ENCODE measurements at regions not wholly inside any gene's neighbourhood (a gene's known extent, or its start where the extent isn't known, plus 50 kb on each side); places are given as distances from the start of the nearest gene placed in this dataset.
A peak's percentile ranks its signal among the peaks of the same experiment; 100 is the strongest.
"Not testable (repeated sequence)": the region's sequence is repeated elsewhere in the genome, so short reads cannot be mapped to it uniquely, and the experiment has no call there.

- DNase-seq (ENCODE audit: low spot score in 2 of 2, unreplicated experiment in 2 of 2): no peak
- no peak overlapping the region for H3K4me3 Mint-ChIP-seq
- no peaks in the 10 kb centered on the region for H3K36me3 Mint-ChIP-seq
- H3K27ac Mint-ChIP-seq: no peak overlapping the region
- H3K4me1 Mint-ChIP-seq: peaks cover 28% of the 10 kb centered on the region
- H3K9me3 Mint-ChIP-seq: no peaks in the 10 kb centered on the region
- H3K27me3 Mint-ChIP-seq (ENCODE audit: low read depth): no peaks in the 10 kb centered on the region
- TF ChIP-seq CTCF (IDR thresholded peaks at IDR 0.05; ENCODE audit: unreplicated experiment): no peak
Observed at GRCh38 chr21:14890141-14890540, 174.7 kb downstream of the NRIP1 start.

GRCh38 chr21:14889080-14889810 is 175.6 kb downstream of the NRIP1 start:
- Mint-ChIP-seq H3K27ac (peak overlapping the region; percentile 86), H3K4me3 (no peak overlapping the region), H3K4me1 (peaks cover 28% of the 10 kb centered on the region), H3K36me3 (no peaks in the 10 kb centered on the region), H3K27me3 (ENCODE audit: low read depth) (no peaks in the 10 kb centered on the region), H3K9me3 (peaks cover under 1% of the 10 kb centered on the region)
- DNase-seq (ENCODE audit: low spot score in 2 of 2, unreplicated experiment in 2 of 2): no peak
- no peak for TF ChIP-seq CTCF (IDR thresholded peaks at IDR 0.05; ENCODE audit: unreplicated experiment)

- no peak for DNase-seq (ENCODE audit: low spot score in 2 of 2, unreplicated experiment in 2 of 2)
- peaks cover 28% of the 10 kb centered on the region for H3K4me1 Mint-ChIP-seq
- no peak for TF ChIP-seq CTCF (IDR thresholded peaks at IDR 0.05; ENCODE audit: unreplicated experiment)
- H3K27me3 Mint-ChIP-seq (ENCODE audit: low read depth): no peaks in the 10 kb centered on the region
- no peaks in the 10 kb centered on the region for H3K36me3 Mint-ChIP-seq
- peaks cover 6% of the 10 kb centered on the region for H3K9me3 Mint-ChIP-seq
- no peak overlapping the region for H3K4me3 Mint-ChIP-seq
- H3K27ac Mint-ChIP-seq: peak overlapping the region; percentile 80
Observed at GRCh38 chr21:14888202-14888601, 176.6 kb downstream of the NRIP1 start.

GRCh38 chr21:14886001-14886400 is 178.8 kb downstream of the NRIP1 start:
- no peak for TF ChIP-seq CTCF (IDR thresholded peaks at IDR 0.05; ENCODE audit: unreplicated experiment)
- Mint-ChIP-seq H3K4me1 (peaks cover 30% of the 10 kb centered on the region), H3K4me3 (no peak overlapping the region), H3K9me3 (peaks cover 15% of the 10 kb centered on the region), H3K27ac (no peak overlapping the region), H3K27me3 (ENCODE audit: low read depth) (no peaks in the 10 kb centered on the region), H3K36me3 (peaks cover 5% of the 10 kb centered on the region)
- no peak for DNase-seq (ENCODE audit: low spot score in 2 of 2, unreplicated experiment in 2 of 2)

- H3K9me3 Mint-ChIP-seq: peaks cover 23% of the 10 kb centered on the region
- no peak overlapping the region for H3K27ac Mint-ChIP-seq
- TF ChIP-seq CTCF (IDR thresholded peaks at IDR 0.05; ENCODE audit: unreplicated experiment): no peak
- peaks cover 34% of the 10 kb centered on the region for H3K4me1 Mint-ChIP-seq
- DNase-seq (ENCODE audit: low spot score in 2 of 2, unreplicated experiment in 2 of 2): no peak
- no peaks in the 10 kb centered on the region for H3K27me3 Mint-ChIP-seq (ENCODE audit: low read depth)
- no peak overlapping the region for H3K4me3 Mint-ChIP-seq
- peaks cover 5% of the 10 kb centered on the region for H3K36me3 Mint-ChIP-seq
Observed at GRCh38 chr21:14883351-14883750, 181.4 kb downstream of the NRIP1 start.

- not testable (repeated sequence) for H3K4me3 Mint-ChIP-seq; DNase-seq (ENCODE audit: low spot score in 2 of 2, unreplicated experiment in 2 of 2); H3K27ac Mint-ChIP-seq
Observed at GRCh38 chr21:14882545-14882944, 182.3 kb downstream of the NRIP1 start.

More at GRCh38 chr21:14882545-14882944, 182.3 kb downstream of the NRIP1 start:
- not testable (repeated sequence) for H3K27me3 Mint-ChIP-seq (ENCODE audit: low read depth); H3K36me3 Mint-ChIP-seq
- peaks cover 23% of the 10 kb centered on the region for H3K9me3 Mint-ChIP-seq
- peaks cover 34% of the 10 kb centered on the region for H3K4me1 Mint-ChIP-seq

All from mesothelial cell of epicardium (in vitro differentiated cells).